GM21515 (cell line): ENCODE measurements at regions not wholly inside any gene's neighbourhood (a gene's known extent, or its start where the extent isn't known, plus 50 kb on each side); places are given as distances from the start of the nearest gene placed in this dataset.

Experiments used
- ATAC-seq: cut with Tn5 transposase; IDR thresholded peaks from one replicate; pipeline ENCODE4 v1.9.1; 2021; ENCODE audit not compliant: unreplicated experiment

DNA sequence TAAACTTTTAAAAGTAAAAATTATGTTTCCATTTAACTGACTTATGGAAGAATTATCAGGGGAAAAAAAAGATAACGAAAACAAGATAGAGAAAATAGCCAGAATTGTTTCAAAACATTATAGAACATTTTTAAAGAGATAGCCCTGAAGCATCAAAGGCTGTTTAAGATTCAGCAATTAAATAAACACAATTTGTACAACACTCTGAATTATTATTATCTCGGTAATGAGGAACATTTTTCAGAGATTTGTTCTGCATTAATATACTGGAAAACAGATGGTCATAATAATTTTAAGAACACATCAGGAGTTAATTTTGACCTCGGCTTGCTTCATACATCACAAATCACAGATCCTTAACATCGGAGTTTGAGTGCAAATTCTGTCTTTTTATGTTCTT is 643.8 kb downstream of the SORCS1 start:
- ATAC-seq: no peak

DNA sequence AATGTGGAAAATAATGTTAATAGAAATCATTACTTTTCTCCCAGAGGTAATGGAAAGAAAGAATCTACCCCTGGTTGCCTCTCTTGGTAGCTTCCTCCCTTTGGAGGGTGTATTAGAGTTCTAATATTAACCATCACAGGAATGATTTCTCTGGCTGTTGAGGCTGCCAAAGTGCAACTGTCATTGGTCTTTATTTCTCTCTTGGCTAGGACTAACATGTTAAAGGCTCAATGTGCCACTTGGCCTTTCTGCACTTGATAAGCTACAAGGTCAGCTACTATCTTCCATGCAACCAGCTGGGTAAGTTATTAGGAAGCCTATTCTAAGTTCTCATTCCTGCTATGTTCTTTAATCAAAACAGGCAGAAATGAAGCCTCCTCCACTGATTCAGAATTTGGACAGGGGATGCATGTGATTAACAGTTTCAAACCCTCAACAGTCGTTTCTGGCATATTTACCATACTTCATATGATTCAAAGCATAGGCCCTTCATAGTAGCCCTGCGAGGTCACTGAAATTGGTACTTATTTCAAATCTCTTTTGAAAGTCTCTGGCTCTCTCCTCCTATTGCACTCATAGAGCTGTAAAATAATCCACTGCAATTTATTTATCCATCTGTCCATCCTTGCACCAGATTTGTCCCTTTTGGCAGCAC is 645.0 kb downstream of the SORCS1 start:
- no peak for ATAC-seq

- no peak for ATAC-seq
Measured at GRCh38 chr10:106515206-106515790, 649.2 kb downstream of the SORCS1 start.

GRCh38 chr10:106513352-106513771 is 651.1 kb downstream of the SORCS1 start:
- ATAC-seq: no peak

GRCh38 chr10:106511917-106512316 is 652.6 kb downstream of the SORCS1 start:
- ATAC-seq: no peak

- no peak for ATAC-seq
Measured at GRCh38 chr10:106508950-106509349, 655.6 kb downstream of the SORCS1 start.

DNA sequence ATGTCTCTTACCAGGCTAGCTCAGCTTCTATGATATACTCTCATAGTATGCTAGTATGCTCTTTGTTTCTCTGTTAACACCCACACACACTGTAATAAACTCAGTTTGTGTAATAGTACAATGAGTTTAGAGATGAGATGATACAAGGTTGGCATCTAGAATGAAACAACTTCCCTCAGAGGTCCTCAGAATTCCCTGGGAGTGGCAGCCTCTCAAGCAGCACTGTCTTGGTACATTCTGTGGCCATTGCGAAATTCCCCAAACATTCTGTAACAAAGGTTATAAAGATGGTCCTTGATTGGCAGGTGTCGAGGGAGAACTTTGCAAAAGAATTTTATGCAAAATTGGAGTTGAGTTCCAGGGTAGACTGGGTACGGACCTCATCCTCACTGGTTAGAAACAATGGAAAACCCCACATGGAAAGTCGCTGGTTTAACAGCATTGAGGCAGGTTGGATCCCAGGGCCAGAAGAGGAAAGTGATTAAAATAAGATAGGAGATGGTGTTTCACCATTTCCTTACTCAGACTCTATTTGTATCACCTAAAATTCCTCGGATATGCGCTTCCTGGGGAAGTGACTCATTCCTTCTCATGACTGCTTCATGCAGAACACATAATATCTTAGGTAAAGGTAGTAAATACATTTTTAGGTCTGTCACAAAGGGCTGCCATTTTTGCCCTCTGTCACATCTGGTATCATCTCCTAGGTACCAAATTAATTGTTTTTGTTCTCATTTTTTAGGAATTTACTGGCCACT is 657.8 kb downstream of the SORCS1 start:
- no peak for ATAC-seq

GRCh38 chr10:106504536-106504935 is 660.0 kb downstream of the SORCS1 start:
- no peak for ATAC-seq

DNA sequence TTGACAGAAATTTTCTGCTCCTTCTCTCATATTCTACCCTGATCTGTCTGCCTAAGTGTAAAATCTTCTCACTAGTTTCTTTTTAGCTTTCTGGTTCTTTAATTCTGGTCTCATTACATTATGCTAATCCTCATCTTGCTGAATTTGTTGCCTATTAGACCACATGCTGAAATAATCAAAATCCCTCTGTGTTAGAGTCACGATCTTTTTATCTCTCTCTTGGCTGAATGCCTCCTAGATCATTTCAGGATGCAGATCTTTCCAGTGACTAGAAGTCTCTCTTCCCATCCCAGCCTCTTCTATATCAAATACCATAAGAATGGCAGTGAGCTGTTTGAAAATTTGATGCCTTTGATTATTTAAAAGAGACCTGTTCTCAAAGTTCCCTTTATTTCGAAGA is 661.9 kb downstream of the SORCS1 start:
- ATAC-seq: no peak

- no peak for ATAC-seq
Measured at GRCh38 chr10:106500925-106501525, 663.5 kb downstream of the SORCS1 start.

DNA sequence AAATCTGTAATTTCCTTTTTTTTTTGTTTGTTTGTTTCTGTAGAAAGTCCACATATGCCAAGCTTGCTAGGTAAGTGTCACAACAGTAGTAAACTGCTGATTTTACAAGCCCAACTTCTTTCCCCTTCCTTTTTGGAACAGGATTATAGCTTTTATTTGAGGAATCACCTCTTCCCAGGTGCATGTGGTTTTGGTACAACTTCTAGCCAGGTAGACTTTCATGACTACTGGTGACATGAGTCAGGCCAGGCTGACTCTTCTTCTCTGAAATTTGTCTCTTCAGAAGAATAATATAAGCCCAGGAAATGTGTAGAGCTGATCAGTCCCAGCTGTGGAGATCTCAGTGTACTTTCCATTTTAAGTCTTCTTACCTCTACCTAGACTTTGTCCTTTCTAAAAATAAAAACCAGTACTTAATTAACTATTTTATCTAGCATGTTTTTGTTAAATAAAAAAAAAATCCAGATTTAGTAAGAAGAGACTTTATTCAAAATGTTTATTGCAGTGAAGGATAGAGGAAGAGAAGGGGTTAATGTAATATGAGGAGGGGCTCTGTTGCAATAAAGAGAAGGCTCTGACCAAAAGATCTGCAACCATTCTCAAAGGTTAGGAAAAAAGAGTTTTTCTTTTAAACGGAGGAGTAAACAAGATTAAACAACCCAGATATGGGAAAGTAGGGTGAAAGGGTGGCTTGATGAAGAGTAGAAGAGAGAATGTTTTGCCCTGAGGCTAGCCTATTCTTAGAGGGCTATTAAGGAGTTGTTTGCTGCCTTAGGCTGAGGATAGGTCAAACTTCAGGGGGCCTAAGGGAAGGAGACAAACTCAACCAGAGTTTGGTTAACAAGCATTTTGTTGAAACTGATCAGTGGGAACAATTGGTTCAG is 664.2 kb downstream of the SORCS1 start:
- no peak for ATAC-seq

GRCh38 chr10:106499448-106499847 is 665.1 kb downstream of the SORCS1 start:
- ATAC-seq: no peak

- no peak for ATAC-seq
Measured at GRCh38 chr10:106498675-106499074, 665.8 kb downstream of the SORCS1 start.

DNA sequence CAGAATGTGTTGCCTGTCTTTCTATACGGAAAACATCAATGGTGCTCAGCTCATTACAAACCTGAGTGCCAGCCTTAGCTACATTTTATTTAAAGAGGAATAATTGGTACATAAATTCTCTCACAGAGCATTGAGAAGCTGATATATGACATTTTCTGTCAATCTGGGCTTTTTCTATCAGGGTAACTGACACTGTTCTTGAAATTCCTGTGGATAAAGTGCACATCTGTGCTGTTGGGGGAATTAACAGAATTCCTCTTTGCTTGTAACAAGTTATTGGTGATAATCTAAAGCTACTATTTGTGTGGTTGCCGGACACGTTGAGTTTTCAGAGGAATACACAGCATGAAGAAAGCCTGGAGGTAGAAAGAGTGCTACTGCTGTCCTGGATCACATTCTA is 668.6 kb downstream of the SORCS1 start:
- ATAC-seq: no peak

DNA sequence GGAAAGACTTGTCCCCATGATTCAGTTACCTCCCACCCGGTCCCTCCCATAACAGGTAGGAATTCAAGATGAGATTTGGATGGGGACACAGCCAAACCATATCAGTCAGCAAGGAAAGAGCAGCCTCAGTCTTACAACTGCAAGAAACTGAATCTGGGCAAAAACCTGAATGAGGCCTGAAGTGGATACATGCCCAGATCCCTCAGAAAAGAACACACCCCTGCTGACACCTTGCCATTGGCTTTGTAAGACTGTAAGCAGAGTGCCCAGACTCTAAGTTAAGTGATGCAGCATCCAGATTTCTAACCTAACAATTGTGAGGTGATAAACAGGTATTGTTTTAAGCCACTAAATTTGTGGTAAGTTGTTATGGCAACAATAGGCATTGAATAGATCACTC is 670.8 kb downstream of the SORCS1 start:
- ATAC-seq: no peak

- no peak for ATAC-seq
Measured at GRCh38 chr10:106493226-106493625, 671.3 kb downstream of the SORCS1 start.

GRCh38 chr10:106487726-106488125 is 676.8 kb downstream of the SORCS1 start:
- no peak for ATAC-seq

DNA sequence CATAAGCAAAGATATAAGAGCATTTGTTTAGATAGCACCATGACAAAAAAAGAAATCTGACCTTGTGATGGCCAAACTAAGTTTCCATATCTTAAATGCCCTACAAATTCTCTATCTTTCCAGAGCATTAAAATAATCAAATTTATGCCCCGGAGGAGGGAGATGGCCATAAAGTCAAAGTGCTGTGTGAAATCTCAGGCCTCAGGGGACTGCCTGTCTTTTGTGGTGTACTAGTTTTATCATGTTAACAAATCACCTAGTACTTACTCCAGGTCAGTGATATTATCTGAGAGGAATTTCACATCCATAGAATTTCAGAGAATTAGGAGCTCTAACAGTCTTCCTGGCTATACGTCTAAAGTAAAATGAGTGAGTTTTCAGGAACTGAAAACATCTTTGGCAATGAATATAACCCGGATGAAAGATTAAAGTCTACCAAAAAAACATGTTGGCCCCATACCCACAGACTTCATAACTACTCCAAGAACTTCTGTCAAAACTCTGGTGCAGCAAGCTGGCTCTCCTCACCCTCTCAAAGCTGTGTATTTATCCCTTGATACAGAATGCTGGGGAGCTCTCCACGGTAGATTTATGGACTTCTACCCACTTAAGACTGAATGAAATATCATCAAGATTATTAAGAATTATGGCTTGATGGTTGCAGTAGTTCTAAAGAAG is 682.8 kb downstream of the SORCS1 start:
- no peak for ATAC-seq

- ATAC-seq: no peak
Measured at GRCh38 chr10:106479636-106480035, 684.9 kb downstream of the SORCS1 start.

DNA sequence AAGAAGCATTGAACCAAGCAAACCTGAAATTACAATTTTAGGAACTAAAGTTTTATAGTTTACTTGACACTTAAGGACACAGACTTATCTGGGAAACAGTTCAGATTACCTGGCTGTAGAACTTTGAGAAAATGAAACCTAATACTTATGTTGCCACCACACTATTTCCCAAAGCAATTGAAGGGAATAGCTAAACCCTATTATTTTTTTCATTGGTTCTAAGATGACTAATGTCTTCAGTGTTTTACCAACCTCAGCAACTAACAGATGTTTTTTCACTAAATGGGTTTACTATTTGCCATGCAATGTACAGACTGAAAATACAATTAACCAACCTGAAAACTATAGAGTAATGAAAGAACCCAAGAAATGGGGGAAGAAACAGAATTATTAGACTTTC is 689.6 kb downstream of the SORCS1 start:
- ATAC-seq: no peak
